Stomach (tissue), 8 donors: ENCODE measurements at regions not wholly inside any gene's neighbourhood (a gene's known extent, or its start where the extent isn't known, plus 50 kb on each side); places are given as distances from the start of the nearest gene placed in this dataset.

Experiments used
- DNase-seq, 2 donors: peaks; one replicate each; pipeline versions ENCODE4 v3.0.0 to v3.0.0-alpha.2; 2013 to 2019
- H3K27ac ChIP-seq, 5 donors: fragments of 200-600 bp in 4 of 5; sonication (generic) in 4 of 5; one replicate each; pipeline ENCODE4 v1.5.1; 2013 to 2019; ENCODE audit warnings: mild to moderate bottlenecking in 1 of 5, moderate library complexity in 1 of 5
- H3K27me3 ChIP-seq, 3 donors: fragments of 200-600 bp; sonication (generic); one replicate each; pipeline ENCODE4 v1.5.1; 2017 to 2019; ENCODE audit warnings: mixed run types in 1 of 3
- H3K36me3 ChIP-seq, 4 donors: fragments of 200-600 bp; sonication (generic); 1 replicate in 3 of 4; 2 replicates in 1 of 4; pipeline ENCODE4 v1.5.1; 2016 to 2019
- H3K4me1 ChIP-seq, 4 donors: fragments of 200-600 bp; sonication (generic); one replicate each; pipeline ENCODE4 v1.5.1; 2016 to 2019
- H3K4me3 ChIP-seq, 4 donors: fragments of 200-600 bp; sonication (generic) in 3 of 4; one replicate each; pipeline ENCODE4 v1.5.1; 2016 to 2019; ENCODE audit warnings: mild to moderate bottlenecking in 1 of 4
- H3K9me3 ChIP-seq, 4 donors: fragments of 200-600 bp; sonication (generic); one replicate each; pipeline ENCODE4 v1.5.1; 2016 to 2019
- EP300 ChIP-seq: sonication (generic); formaldehyde crosslinking; IDR thresholded peaks from one replicate; pipeline ENCODE4 v1.6.1; 2017; ENCODE audit warnings: antibody characterized with exemption
- POLR2A ChIP-seq, 4 donors: fragments of 450-650 bp; IDR thresholded peaks; one replicate each; pipeline ENCODE4 v1.6.1; 2016; ENCODE audit warnings: antibody characterized with exemption in 4 of 4, control low read depth in 2 of 4, mild to moderate bottlenecking in 1 of 4, moderate library complexity in 1 of 4
- POLR2AphosphoS5 ChIP-seq, 3 donors: sonication (generic); formaldehyde crosslinking; IDR thresholded peaks; one replicate each; pipeline ENCODE4 v1.6.1; 2016; ENCODE audit warnings: antibody characterized with exemption in 3 of 3
- WGBS, 5 donors: extraction: QIAGEN DNeasy Blood & Tissue Kit in 3 of 5; methylation state at CpG; one replicate each; pipeline versions ENCODE4 v1.1.5 to v1.1.7; 2013 to 2018; 5-methylcytosine and 5-hydroxymethylcytosine counted together
- intact Hi-C: fragments of 100-400 bp; cut with DNase I; formaldehyde crosslinking; loops from one replicate; pipeline ENCODE4 v1.15.1; 2023; ENCODE audit warnings: low total_unique reads
- TF ChIP-seq, protein P1 (sequence below), 7 experiments: fragments of 450-650 bp in 4 of 7; fragments of 200-600 bp in 3 of 7; sonication (generic) in 3 of 7; IDR thresholded peaks; one replicate each; pipeline ENCODE4 v1.5.1; 2016 to 2019; ENCODE audit warnings: antibody characterized with exemption in 7 of 7, control low read depth in 2 of 7, mild to moderate bottlenecking in 1 of 7
- donor health status: healthy with polysubstance abuse.
- donor health status: Bipolar disorder and iron deficiency.
- donor health status: healthy.

DNA sequence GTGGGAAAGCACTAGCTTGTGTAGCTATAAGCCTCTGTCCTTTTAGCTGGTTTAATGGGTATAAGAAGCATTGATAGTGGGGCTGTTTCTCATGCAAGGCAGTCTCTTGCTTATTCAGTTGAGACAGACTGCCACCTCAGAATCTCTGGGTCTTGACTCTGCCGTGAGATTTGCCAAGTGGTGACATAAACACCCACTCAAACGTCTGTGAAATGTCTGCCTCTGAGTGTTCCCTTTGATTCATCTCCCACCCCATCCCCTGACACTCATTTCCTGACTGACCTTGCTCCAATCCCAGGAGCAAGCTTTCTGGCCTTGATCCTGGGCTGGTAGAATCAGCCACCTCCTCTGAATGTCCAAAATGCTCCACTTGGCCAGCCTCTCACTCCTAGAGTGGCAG is 141.9 kb upstream of the RBMS1 start:
- DNase-seq = no peak
- intact Hi-C loops = no loop called here
- TF ChIP-seq POLR2AphosphoS5 (IDR thresholded peaks at IDR 0.05) = peak in 1 of 3 donors; percentile 26
- TF ChIP-seq, protein P1, sequence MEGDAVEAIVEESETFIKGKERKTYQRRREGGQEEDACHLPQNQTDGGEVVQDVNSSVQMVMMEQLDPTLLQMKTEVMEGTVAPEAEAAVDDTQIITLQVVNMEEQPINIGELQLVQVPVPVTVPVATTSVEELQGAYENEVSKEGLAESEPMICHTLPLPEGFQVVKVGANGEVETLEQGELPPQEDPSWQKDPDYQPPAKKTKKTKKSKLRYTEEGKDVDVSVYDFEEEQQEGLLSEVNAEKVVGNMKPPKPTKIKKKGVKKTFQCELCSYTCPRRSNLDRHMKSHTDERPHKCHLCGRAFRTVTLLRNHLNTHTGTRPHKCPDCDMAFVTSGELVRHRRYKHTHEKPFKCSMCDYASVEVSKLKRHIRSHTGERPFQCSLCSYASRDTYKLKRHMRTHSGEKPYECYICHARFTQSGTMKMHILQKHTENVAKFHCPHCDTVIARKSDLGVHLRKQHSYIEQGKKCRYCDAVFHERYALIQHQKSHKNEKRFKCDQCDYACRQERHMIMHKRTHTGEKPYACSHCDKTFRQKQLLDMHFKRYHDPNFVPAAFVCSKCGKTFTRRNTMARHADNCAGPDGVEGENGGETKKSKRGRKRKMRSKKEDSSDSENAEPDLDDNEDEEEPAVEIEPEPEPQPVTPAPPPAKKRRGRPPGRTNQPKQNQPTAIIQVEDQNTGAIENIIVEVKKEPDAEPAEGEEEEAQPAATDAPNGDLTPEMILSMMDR (IDR thresholded peaks at IDR 0.05) = no peak
- peaks cover 0 to 17% (median 12%) of the 10 kb centered on the region in 4 donors for H3K4me1 ChIP-seq
- peaks cover 0 to 13% (median 7%) of the 10 kb centered on the region in 4 donors for H3K9me3 ChIP-seq
- H3K27ac ChIP-seq = peak overlapping the region in 1 of 5 donors; percentile 22
- H3K4me3 ChIP-seq = no peak overlapping the region
- H3K27me3 ChIP-seq = no peaks in the 10 kb centered on the region
- WGBS, 5 donors = 18 to 40% (median 33%) methylated on average over 2 of the region's 2 CpGs
- no peaks in the 10 kb centered on the region for H3K36me3 ChIP-seq

DNA sequence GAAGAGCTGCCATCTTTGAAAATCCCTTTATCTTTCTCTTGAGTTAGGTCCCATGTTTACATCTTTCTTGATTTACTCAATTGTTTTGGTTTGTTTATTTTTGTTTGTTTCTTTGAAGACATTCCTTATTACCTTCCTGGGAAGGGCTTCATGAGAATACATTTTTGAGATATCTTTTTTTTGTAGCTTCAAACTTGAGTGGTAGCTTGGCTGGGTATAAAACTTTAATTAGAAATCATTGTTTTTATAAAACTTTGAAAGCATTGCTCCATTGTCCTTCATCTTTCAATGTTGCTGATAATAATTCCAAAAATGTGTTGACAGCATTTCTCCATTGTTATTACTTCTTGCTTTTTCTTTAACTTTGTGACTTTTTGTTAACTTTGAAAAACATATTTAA is 145.9 kb upstream of the RBMS1 start:
- intact Hi-C loops = no loop called here
- no peak overlapping the region for H3K27ac ChIP-seq
- H3K27me3 ChIP-seq = no peaks in the 10 kb centered on the region
- no peak overlapping the region for H3K4me3 ChIP-seq
- TF ChIP-seq POLR2AphosphoS5 (IDR thresholded peaks at IDR 0.05) = no peak
- no peak for TF ChIP-seq POLR2A (IDR thresholded peaks at IDR 0.05)
- no peak for TF ChIP-seq EP300
- TF ChIP-seq, protein P1 (IDR thresholded peaks at IDR 0.05) = no peak
- H3K9me3 ChIP-seq = peaks cover 0 to 15% (median 7%) of the 10 kb centered on the region in 4 donors
- peaks cover 0 to 11% (median 7%) of the 10 kb centered on the region in 4 donors for H3K4me1 ChIP-seq
- H3K36me3 ChIP-seq = no peaks in the 10 kb centered on the region
- DNase-seq = no peak

DNA sequence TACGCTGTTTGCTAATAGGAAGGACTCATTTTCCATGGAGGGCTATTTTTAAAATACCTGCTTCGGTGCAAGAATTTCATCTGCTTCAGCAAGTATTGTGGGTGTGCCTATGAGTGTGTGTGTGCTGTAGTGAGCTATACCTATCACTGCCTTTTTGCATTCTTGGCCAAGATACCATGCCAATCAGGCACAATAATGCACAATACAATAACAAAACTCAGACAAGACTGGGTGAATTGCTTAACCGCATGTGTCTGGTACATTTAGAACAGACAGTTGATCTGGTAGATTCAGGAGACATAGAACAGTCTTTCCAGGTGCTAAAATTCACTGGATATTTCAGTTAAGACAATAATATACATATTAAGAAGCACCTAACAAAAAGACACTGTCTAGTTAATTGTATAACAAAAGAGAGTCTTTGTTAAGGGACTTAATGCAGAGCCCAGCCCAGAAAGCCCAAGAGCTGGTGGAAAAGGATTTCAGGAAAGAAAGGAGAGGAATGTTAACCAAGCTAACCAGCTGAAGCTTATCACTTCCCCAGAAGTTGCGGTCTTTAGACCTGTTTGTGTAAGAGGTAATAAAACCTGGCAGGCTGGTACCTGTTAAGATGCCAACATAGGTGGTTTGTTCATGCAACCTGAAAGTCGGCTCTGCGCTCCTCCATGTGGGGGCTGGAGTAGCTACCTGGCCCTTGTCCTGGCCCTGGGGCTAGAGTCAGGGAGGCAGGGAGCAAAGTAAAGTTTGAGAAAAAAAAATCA is 153.3 kb upstream of the RBMS1 start:
- WGBS, 5 donors = 36 to 51% (median 40%) methylated on average over 6 of the region's 6 CpGs
- no peak overlapping the region for H3K27ac ChIP-seq
- H3K4me1 ChIP-seq = peaks cover 0 to 21% (median 6%) of the 10 kb centered on the region in 4 donors
- no peak for TF ChIP-seq POLR2AphosphoS5 (IDR thresholded peaks at IDR 0.05)
- TF ChIP-seq POLR2A (IDR thresholded peaks at IDR 0.05) = no peak
- TF ChIP-seq EP300 = no peak
- TF ChIP-seq, protein P1 (IDR thresholded peaks at IDR 0.05) = no peak
- intact Hi-C loops = no loop called here
- H3K27me3 ChIP-seq = no peaks in the 10 kb centered on the region
- DNase-seq = peak; percentile 56 to 63
- H3K4me3 ChIP-seq = no peak overlapping the region
- H3K9me3 ChIP-seq = no peaks in the 10 kb centered on the region
- H3K36me3 ChIP-seq = no peaks in the 10 kb centered on the region

DNA sequence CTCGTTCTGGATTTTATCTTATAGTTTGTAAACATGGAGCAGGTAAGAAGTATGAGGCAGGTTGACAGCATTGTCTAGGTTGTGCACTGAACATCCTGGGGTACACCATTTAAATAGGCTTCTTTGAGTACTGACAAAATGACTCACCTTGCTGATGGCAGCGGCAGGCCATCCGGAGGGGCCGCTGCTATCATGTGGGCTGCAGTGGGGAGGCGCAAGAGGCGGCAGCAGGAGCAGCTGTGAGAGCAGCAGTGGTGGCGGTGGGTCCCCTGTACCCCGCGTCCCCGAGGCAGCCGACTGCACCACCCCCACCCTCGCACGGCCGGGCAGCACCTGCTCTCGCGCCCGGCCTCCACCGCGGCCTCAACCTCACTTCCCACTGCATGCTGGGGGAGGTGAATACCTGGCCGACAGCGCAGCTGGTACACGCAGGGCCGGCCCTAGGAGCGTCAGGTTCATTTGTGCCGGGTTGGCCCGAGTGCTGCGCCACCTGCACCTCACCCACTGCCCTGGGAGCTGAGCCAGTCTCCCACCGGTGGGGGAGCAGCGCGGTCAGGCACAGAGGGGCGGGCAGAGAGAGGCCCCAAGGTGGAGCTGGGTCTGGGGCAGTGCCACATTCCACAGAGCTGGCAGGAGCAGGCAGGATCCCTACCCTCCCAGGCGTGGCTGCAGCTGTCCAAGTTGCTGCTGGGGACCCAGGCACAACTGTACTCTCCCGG is 154.5 kb upstream of the RBMS1 start:
- Histone ChIP-seq H3K27me3 (no peaks in the 10 kb centered on the region), H3K4me3 (peak overlapping the region in 1 of 4 donors; percentile 23), H3K27ac (no peak overlapping the region), H3K9me3 (no peaks in the 10 kb centered on the region), H3K36me3 (no peaks in the 10 kb centered on the region), H3K4me1 (peaks cover 0 to 31% (median 6%) of the 10 kb centered on the region in 4 donors)
- TF ChIP-seq EP300 = no peak
- TF ChIP-seq POLR2AphosphoS5 (IDR thresholded peaks at IDR 0.05) = no peak
- no peak for TF ChIP-seq POLR2A (IDR thresholded peaks at IDR 0.05)
- TF ChIP-seq, protein P1 (IDR thresholded peaks at IDR 0.05) = no peak
- intact Hi-C loops = no loop called here
- DNase-seq = peak in 1 of 2 donors; percentile 58
- WGBS, 5 donors = 51 to 75% (median 64%) methylated on average over 15 to 33 of the region's 33 CpGs
